Heart left ventricle (tissue), 13 donors: ENCODE measurements at regions not wholly inside any gene's neighbourhood (a gene's known extent, or its start where the extent isn't known, plus 50 kb on each side); places are given as distances from the start of the nearest gene placed in this dataset.

Experiments used
- POLR2A ChIP-seq, 2 donors: fragments of 450-650 bp; IDR thresholded peaks; one replicate each; pipeline ENCODE4 v1.6.1; 2017; ENCODE audit warnings: antibody characterized with exemption in 2 of 2, mild to moderate bottlenecking in 2 of 2, moderate library complexity in 2 of 2
- TF ChIP-seq, protein P1 (sequence below), 12 donors: fragments of 200-600 bp; sonication (generic) in 4 of 12; IDR thresholded peaks; one replicate each; pipeline versions ENCODE4 v1.5.0 to v1.8.0; 2018 to 2022; ENCODE audit warnings: antibody characterized with exemption in 12 of 12, mild to moderate bottlenecking in 5 of 12
- donor health status: ischemic (EF 13 %, LVEDD 7.1; RV severe dilation, severe dysfunction).
- donor health status: DM: no; HTN: yes; CAD: no.
- donor health status: DM: no; HTN: no; CAD: no.
- donor health status: ischemic (EF 25% LVEDD 6.9; RV normal size, moderate dysfunction).
- donor health status: ischemic (EF 25% LVEDD 5.7; RV mildly dilated, moderate dysfunction).
- donor health status: ischemic (EF 35%, LVEDD 5.7; RV mildly dilated, moderate dysfunction).
- donor health status: nonischemic (EF 11% LVEDD 7.7; RV severe dilation, severe dysfunction).
- donor health status: DM: yes; HTN: yes; CAD: no.
- donor health status: PGD.
- donor health status: ischemic (EF 29% LVEDD 5.4; RV normal size, mild dysfunction).
- donor health status: nonischemic (EF 23%, LVEDD 6.1; RV moderate dilation, normal function).

DNA sequence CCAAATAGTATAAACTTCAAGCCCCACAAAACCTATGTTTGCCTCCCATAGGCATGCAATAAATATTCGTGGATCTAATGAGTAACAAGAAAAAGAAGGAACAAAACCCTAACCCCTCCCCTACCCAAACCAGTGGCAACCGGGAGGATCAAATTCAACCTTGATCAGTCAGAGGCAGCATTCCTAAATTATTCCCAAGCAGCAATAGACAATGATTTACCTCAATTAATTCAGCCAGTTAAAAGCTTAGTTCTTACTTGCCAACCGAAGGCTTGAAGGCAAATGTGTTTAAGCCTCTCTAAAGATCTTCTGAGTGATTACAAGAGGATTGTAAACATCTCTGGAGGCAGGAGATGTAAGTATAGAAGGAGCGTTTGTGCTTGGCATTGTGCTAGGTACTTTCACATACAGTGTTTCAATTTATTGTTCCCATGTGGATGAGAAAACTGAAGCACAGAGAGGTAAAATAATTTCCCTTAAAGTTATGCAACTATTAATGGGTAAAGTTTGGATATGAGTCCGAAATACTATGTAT lies 197.7 kb downstream of the MTX2 start:
- no peak for TF ChIP-seq POLR2A (IDR thresholded peaks at IDR 0.05)
- TF ChIP-seq, protein P1, sequence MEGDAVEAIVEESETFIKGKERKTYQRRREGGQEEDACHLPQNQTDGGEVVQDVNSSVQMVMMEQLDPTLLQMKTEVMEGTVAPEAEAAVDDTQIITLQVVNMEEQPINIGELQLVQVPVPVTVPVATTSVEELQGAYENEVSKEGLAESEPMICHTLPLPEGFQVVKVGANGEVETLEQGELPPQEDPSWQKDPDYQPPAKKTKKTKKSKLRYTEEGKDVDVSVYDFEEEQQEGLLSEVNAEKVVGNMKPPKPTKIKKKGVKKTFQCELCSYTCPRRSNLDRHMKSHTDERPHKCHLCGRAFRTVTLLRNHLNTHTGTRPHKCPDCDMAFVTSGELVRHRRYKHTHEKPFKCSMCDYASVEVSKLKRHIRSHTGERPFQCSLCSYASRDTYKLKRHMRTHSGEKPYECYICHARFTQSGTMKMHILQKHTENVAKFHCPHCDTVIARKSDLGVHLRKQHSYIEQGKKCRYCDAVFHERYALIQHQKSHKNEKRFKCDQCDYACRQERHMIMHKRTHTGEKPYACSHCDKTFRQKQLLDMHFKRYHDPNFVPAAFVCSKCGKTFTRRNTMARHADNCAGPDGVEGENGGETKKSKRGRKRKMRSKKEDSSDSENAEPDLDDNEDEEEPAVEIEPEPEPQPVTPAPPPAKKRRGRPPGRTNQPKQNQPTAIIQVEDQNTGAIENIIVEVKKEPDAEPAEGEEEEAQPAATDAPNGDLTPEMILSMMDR (IDR thresholded peaks at IDR 0.05) = no peak
